ENCODE measurements at regions not wholly inside any gene's neighbourhood (a gene's known extent, or its start where the extent isn't known, plus 50 kb on each side); places are given as distances from the start of the nearest gene placed in this dataset.

DNA sequence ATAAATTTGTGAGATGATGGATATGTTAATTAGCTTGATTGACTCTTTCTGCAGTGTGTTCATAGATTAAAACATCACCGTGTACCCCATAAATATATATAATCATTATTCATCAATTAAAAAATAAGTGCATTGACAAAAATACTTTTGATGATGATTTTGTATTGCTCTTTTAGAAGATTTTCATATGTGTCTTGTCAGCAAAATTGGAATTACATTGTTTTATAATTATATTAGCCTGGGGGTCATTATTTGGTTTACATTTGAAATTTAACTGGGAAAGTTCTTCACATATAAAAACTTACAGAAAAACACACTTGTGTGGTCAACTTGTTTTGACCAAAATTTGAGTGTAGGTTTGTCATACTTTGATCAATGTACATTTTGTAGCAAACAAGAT is 614.6 kb upstream of the ITGA1 start:
- TF ChIP-seq, protein P1, sequence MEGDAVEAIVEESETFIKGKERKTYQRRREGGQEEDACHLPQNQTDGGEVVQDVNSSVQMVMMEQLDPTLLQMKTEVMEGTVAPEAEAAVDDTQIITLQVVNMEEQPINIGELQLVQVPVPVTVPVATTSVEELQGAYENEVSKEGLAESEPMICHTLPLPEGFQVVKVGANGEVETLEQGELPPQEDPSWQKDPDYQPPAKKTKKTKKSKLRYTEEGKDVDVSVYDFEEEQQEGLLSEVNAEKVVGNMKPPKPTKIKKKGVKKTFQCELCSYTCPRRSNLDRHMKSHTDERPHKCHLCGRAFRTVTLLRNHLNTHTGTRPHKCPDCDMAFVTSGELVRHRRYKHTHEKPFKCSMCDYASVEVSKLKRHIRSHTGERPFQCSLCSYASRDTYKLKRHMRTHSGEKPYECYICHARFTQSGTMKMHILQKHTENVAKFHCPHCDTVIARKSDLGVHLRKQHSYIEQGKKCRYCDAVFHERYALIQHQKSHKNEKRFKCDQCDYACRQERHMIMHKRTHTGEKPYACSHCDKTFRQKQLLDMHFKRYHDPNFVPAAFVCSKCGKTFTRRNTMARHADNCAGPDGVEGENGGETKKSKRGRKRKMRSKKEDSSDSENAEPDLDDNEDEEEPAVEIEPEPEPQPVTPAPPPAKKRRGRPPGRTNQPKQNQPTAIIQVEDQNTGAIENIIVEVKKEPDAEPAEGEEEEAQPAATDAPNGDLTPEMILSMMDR (conservative IDR thresholded peaks at IDR 0.05 in 1 of 2, IDR thresholded peaks at IDR 0.05 in 1 of 2; ENCODE audit: low read depth in 1 of 2, low read length in 2 of 2): no peak
- no peak for TF ChIP-seq EZH2 (IDR thresholded peaks at IDR 0.05; ENCODE audit: low read length, missing control alignments)
